H9 (cell line): ENCODE measurements at regions not wholly inside any gene's neighbourhood (a gene's known extent, or its start where the extent isn't known, plus 50 kb on each side); places are given as distances from the start of the nearest gene placed in this dataset.

Experiments
- DNase-seq: peaks from one replicate; pipeline ENCODE4 v3.0.0-alpha.2; 2017
- H2AFZ ChIP-seq: one replicate; pipeline ENCODE4 v1.6.1; 2013; ENCODE audit warnings: mild to moderate bottlenecking, low read length, control low read depth, moderate library complexity
- H2AK5ac ChIP-seq: 2 replicates; pipeline ENCODE4 v1.6.1; 2013; ENCODE audit warnings: low read length, control low read depth, mixed read lengths; ENCODE audit not compliant: insufficient read length
- H2BK120ac ChIP-seq: one replicate; pipeline ENCODE4 v1.6.1; 2013; ENCODE audit warnings: low read depth, mild to moderate bottlenecking, low read length, control low read depth, inconsistent platforms; ENCODE audit not compliant: poor library complexity, severe bottlenecking
- H2BK12ac ChIP-seq: 2 replicates; pipeline ENCODE4 v1.6.1; 2013; ENCODE audit warnings: low read length, control low read depth, mixed read lengths, low read depth; ENCODE audit not compliant: insufficient read length
- H2BK15ac ChIP-seq: 2 replicates; pipeline ENCODE4 v1.6.1; 2013; ENCODE audit warnings: low read depth, low read length, control low read depth
- H2BK20ac ChIP-seq: one replicate; pipeline ENCODE4 v1.6.1; 2013; ENCODE audit warnings: low read depth, mild to moderate bottlenecking, low read length, control low read depth, inconsistent platforms; ENCODE audit not compliant: poor library complexity, severe bottlenecking
- H2BK5ac ChIP-seq: 2 replicates; pipeline ENCODE4 v1.6.1; 2013; ENCODE audit warnings: low read length, control low read depth, mixed read lengths; ENCODE audit not compliant: insufficient read length
- H3K14ac ChIP-seq: 2 replicates; pipeline ENCODE4 v1.6.1; 2013; ENCODE audit warnings: low read length, control low read depth; ENCODE audit not compliant: insufficient read depth
- H3K18ac ChIP-seq: 2 replicates; pipeline ENCODE4 v1.6.1; 2013; ENCODE audit warnings: low read depth, mild to moderate bottlenecking, mixed read lengths, low read length, control low read depth; ENCODE audit not compliant: insufficient read length
- H3K23ac ChIP-seq: 2 replicates; pipeline ENCODE4 v1.6.1; 2013; ENCODE audit warnings: low read length, control low read depth, mixed read lengths, low read depth; ENCODE audit not compliant: insufficient read length
- H3K23me2 ChIP-seq: 2 replicates; pipeline ENCODE4 v1.6.1; 2013; ENCODE audit warnings: low read depth, mild to moderate bottlenecking, mixed read lengths, low read length, control low read depth; ENCODE audit not compliant: insufficient read length, poor library complexity, severe bottlenecking
- H3K27ac ChIP-seq: 2 replicates; pipeline ENCODE4 v1.5.1; 2013; ENCODE audit warnings: low read length, control low read depth, mixed read lengths, low read depth; ENCODE audit not compliant: insufficient read length
- H3K27me3 ChIP-seq: 2 replicates; pipeline ENCODE4 v1.6.1; 2013; ENCODE audit warnings: low read length, control low read depth, inconsistent platforms; ENCODE audit not compliant: insufficient read depth
- H3K4ac ChIP-seq: 2 replicates; pipeline ENCODE4 v1.6.1; 2013; ENCODE audit warnings: low read depth, mild to moderate bottlenecking, control low read depth, inconsistent platforms, low read length, moderate library complexity
- H3K4me1 ChIP-seq: 2 replicates; pipeline ENCODE4 v1.6.1; 2013; ENCODE audit warnings: low read length, control low read depth, inconsistent platforms; ENCODE audit not compliant: insufficient read depth
- H3K4me2 ChIP-seq: 2 replicates; pipeline ENCODE4 v1.6.1; 2013; ENCODE audit warnings: low read length, control low read depth, mixed read lengths; ENCODE audit not compliant: insufficient read length, insufficient read depth
- H3K56ac ChIP-seq: 2 replicates; pipeline ENCODE4 v1.6.1; 2013; ENCODE audit warnings: low read depth, mild to moderate bottlenecking, mixed read lengths, low read length, control low read depth; ENCODE audit not compliant: insufficient read length
- H3K79me1 ChIP-seq: 2 replicates; pipeline ENCODE4 v1.6.1; 2013; ENCODE audit warnings: low read depth, mild to moderate bottlenecking, moderate library complexity, low read length, control low read depth, inconsistent platforms; ENCODE audit not compliant: insufficient read depth, poor library complexity, severe bottlenecking
- H3K79me2 ChIP-seq: 2 replicates; pipeline ENCODE4 v1.6.1; 2013; ENCODE audit warnings: low read length, control low read depth, inconsistent platforms; ENCODE audit not compliant: insufficient read depth
- H3K9ac ChIP-seq: 2 replicates; pipeline ENCODE4 v1.6.1; 2013; ENCODE audit warnings: low read length, control low read depth, mixed read lengths; ENCODE audit not compliant: insufficient read length; ENCODE audit errors: extremely low read depth
- H3K9me3 ChIP-seq: one replicate; pipeline ENCODE4 v1.6.1; 2013; ENCODE audit warnings: low read depth, low read length, inconsistent platforms; ENCODE audit not compliant: control insufficient read depth
- H3T11ph ChIP-seq: one replicate; pipeline ENCODE4 v1.6.1; 2013; ENCODE audit warnings: mild to moderate bottlenecking, low read length, control low read depth, inconsistent platforms
- H4K20me1 ChIP-seq: one replicate; pipeline ENCODE4 v1.6.1; 2013; ENCODE audit not compliant: control insufficient read depth, insufficient read length, insufficient read depth
- H4K5ac ChIP-seq: 2 replicates; pipeline ENCODE4 v1.6.1; 2013; ENCODE audit warnings: low read depth, mild to moderate bottlenecking, mixed read lengths, low read length, control low read depth; ENCODE audit not compliant: insufficient read length
- H4K8ac ChIP-seq: replicated peaks from 2 replicates; pipeline ENCODE4 v1.6.1; 2013; ENCODE audit warnings: low read length, control low read depth, mixed read lengths, low read depth; ENCODE audit not compliant: insufficient read length
- H4K91ac ChIP-seq: 2 replicates; pipeline ENCODE4 v1.6.1; 2013; ENCODE audit warnings: low read depth, mild to moderate bottlenecking, moderate library complexity, mixed read lengths, low read length, control low read depth; ENCODE audit not compliant: insufficient read length
- H3K27ac Mint-ChIP-seq, 3 experiments: 2 replicates in 2 of 3; 3 replicates in 1 of 3; pipeline ENCODE4 v1.8.0; 2020 to 2021; ENCODE audit warnings: mixed read lengths in 3 of 3, mild to moderate bottlenecking in 1 of 3, moderate library complexity in 1 of 3
- H3K27me3 Mint-ChIP-seq: 2 replicates; pipeline ENCODE4 v1.8.0; 2021; ENCODE audit warnings: low read depth, mild to moderate bottlenecking, moderate library complexity, mixed read lengths
- H3K36me3 Mint-ChIP-seq, 3 experiments: 2 replicates in 2 of 3; 3 replicates in 1 of 3; pipeline ENCODE4 v1.8.0; 2020 to 2021; ENCODE audit warnings: low read depth in 3 of 3, mixed read lengths in 3 of 3; ENCODE audit not compliant: insufficient read depth in 1 of 3
- H3K4me1 Mint-ChIP-seq, 2 experiments: 2 replicates each; pipeline ENCODE4 v1.8.0; 2020; ENCODE audit warnings: mixed read lengths in 2 of 2
- H3K4me3 Mint-ChIP-seq, 2 experiments: 2 replicates in 1 of 2; 3 replicates in 1 of 2; pipeline ENCODE4 v1.8.0; 2020 to 2021; ENCODE audit warnings: mild to moderate bottlenecking in 2 of 2, mixed read lengths in 2 of 2, moderate library complexity in 1 of 2
- H3K9me3 Mint-ChIP-seq, 2 experiments: 2 replicates in 1 of 2; 3 replicates in 1 of 2; pipeline ENCODE4 v1.8.0; 2020; ENCODE audit warnings: mild to moderate bottlenecking in 2 of 2, mixed read lengths in 2 of 2, moderate library complexity in 1 of 2
- WGBS: extraction: QIAGEN DNeasy Blood & Tissue Kit; methylation state at CpG from one replicate; pipeline ENCODE4 v1.1.7; 2013; ENCODE audit warnings: missing lambda C conversion rate, low lambda C conversion rate, mixed read lengths; ENCODE audit not compliant: insufficient read length; ENCODE audit errors: extremely low coverage; 5-methylcytosine and 5-hydroxymethylcytosine counted together
- TF ChIP-seq, protein P1 (sequence below): fragments of 200-600 bp; sonication (generic); conservative IDR thresholded peaks from 3 replicates; pipeline ENCODE4 v1.8.0; 2021; ENCODE audit warnings: antibody characterized with exemption, mild to moderate bottlenecking

DNA sequence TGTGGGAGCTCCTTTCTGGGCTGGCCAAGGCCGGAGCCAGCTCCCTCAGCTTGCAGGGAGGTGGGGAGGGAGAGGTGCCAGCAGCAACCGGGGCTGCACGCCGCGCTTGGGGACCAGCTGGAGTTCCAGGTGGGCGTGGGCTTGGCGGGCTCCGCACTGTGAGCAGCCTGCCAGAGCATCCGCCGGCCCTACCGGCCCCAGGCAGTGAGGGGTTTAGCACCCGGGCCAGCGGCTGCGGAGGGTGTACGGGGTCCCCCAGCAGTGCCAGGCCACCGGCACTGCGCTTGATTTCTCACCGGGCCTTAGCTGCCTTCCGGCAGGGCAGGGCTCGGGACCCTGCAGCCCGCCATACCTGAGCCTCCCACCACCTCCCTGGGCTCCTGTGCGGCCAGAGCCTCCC, 651.0 kb upstream of the ARPP21 start:
- Histone ChIP-seq H3K79me1 (no peaks in the 10 kb centered on the region), H4K8ac (no peak overlapping the region), H3K4ac (no peak overlapping the region), H3K23ac (no peak overlapping the region), H2AK5ac (no peak overlapping the region), H3T11ph (no peak overlapping the region), H2BK20ac (no peak overlapping the region), H3K4me1 (no peaks in the 10 kb centered on the region), H4K20me1 (no peaks in the 10 kb centered on the region), H3K9ac (no peak overlapping the region), H2BK12ac (no peak overlapping the region), H3K27me3 (no peaks in the 10 kb centered on the region), H3K56ac (no peak overlapping the region), H2BK15ac (no peak overlapping the region), H2BK5ac (no peak overlapping the region), H4K5ac (no peak overlapping the region), H3K14ac (no peak overlapping the region), H3K27ac (no peak overlapping the region), H3K79me2 (no peaks in the 10 kb centered on the region), H2BK120ac (no peak overlapping the region), H3K18ac (no peak overlapping the region), H3K23me2 (no peaks in the 10 kb centered on the region), H2AFZ (no peak overlapping the region), H3K9me3 (no peaks in the 10 kb centered on the region), H3K4me2 (no peak overlapping the region), H4K91ac (no peak overlapping the region)
- WGBS = no CpG with 5 or more reads among the region's 22 CpGs
- H3K27ac Mint-ChIP-seq = no peak overlapping the region
- no peaks in the 10 kb centered on the region for H3K4me1 Mint-ChIP-seq
- no peaks in the 10 kb centered on the region; a peak in 1 of 7 replicates for H3K36me3 Mint-ChIP-seq
- no peak for DNase-seq
- H3K9me3 Mint-ChIP-seq = peaks cover 0 to 6% of the 10 kb centered on the region in 2 experiments; a peak in 2 of 5 replicates
- H3K27me3 Mint-ChIP-seq = no peaks in the 10 kb centered on the region
- H3K4me3 Mint-ChIP-seq = no peak overlapping the region
- TF ChIP-seq, protein P1, sequence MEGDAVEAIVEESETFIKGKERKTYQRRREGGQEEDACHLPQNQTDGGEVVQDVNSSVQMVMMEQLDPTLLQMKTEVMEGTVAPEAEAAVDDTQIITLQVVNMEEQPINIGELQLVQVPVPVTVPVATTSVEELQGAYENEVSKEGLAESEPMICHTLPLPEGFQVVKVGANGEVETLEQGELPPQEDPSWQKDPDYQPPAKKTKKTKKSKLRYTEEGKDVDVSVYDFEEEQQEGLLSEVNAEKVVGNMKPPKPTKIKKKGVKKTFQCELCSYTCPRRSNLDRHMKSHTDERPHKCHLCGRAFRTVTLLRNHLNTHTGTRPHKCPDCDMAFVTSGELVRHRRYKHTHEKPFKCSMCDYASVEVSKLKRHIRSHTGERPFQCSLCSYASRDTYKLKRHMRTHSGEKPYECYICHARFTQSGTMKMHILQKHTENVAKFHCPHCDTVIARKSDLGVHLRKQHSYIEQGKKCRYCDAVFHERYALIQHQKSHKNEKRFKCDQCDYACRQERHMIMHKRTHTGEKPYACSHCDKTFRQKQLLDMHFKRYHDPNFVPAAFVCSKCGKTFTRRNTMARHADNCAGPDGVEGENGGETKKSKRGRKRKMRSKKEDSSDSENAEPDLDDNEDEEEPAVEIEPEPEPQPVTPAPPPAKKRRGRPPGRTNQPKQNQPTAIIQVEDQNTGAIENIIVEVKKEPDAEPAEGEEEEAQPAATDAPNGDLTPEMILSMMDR = no peak
